K562 (cell line): ENCODE measurements at regions not wholly inside any gene's neighbourhood (a gene's known extent, or its start where the extent isn't known, plus 50 kb on each side); places are given as distances from the start of the nearest gene placed in this dataset.

Experiments
- ATAC-seq: fragments of 200-7000 bp; cut with Tn5 transposase; 3 replicates; pipeline ENCODE4 v1.9.1; 2020; ENCODE audit warnings: moderate library complexity
- BruUV-seq: library from RNA; stranded (reverse); fragments of 400-500 nt; replicated peaks from 2 replicates; lab custom pipeline; 2021; lab: Mats Ljungman, UMichigan
- CTCF ChIA-PET: fragments of 300-600 bp; formaldehyde crosslinking; extraction: SDS; loops from one replicate; lab custom pipeline; 2021; ENCODE audit warnings: low intra/inter-chr PET ratio; lab: Yijun Ruan, JAX
- POLR2A ChIA-PET: fragments of 300-600, 350-650 bp; sonication (Branson Sonifier 250); formaldehyde crosslinking; extraction: SDS; loops from one replicate; lab custom pipeline; 2021; ENCODE audit warnings: antibody characterized with exemption, inconsistent platforms; lab: Yijun Ruan, JAX
- DNase-seq, 4 experiments: peaks; one replicate each; pipeline versions ENCODE4 v3.0.0 to v3.0.0-alpha.2; 2011 to 2018; ENCODE audit warnings: low spot score in 3 of 4, mixed read lengths in 3 of 4; ENCODE audit errors: extremely low read depth in 1 of 4
- FAIRE-seq: peaks from 2 replicates; lab custom pipeline; 2011; peaks lifted over from hg19 to GRCh38; lab: Jason Lieb, UNC
- H2AFZ ChIP-seq: 2 replicates; pipeline ENCODE4 v1.6.0; 2011; ENCODE audit warnings: low read depth, low read length, control low read depth, inconsistent platforms
- H3K27ac ChIP-seq: fragments of 200-600 bp; 3 replicates; pipeline ENCODE4 v1.8.0; 2011; ENCODE audit warnings: low read depth, mild to moderate bottlenecking, control low read depth, inconsistent platforms, low read length, moderate library complexity, mixed read lengths; ENCODE audit errors: extremely low read depth
- H3K27me3 ChIP-seq, 2 experiments: fragments of 300-600 bp in 1 of 2; 2 replicates in 1 of 2; 3 replicates in 1 of 2; pipeline versions ENCODE4 v1.6.0 to v1.8.0; 2011; ENCODE audit warnings: inconsistent platforms in 2 of 2, low read length in 2 of 2, mild to moderate bottlenecking in 1 of 2, mixed read lengths in 1 of 2, moderate library complexity in 1 of 2; ENCODE audit not compliant: control insufficient read depth in 2 of 2, insufficient read depth in 2 of 2
- H3K36me3 ChIP-seq: fragments of 300-600 bp; 3 replicates; pipeline ENCODE4 v1.8.0; 2011; ENCODE audit warnings: mild to moderate bottlenecking, low read length, inconsistent platforms; ENCODE audit not compliant: control insufficient read depth, insufficient read depth
- H3K4me1 ChIP-seq, 2 experiments: fragments of 200-600 bp in 1 of 2; replicated peaks in 1 of 2; 2 replicates in 1 of 2; 3 replicates in 1 of 2; pipeline versions ENCODE4 v1.5.1 to v1.8.0; 2011; ENCODE audit warnings: inconsistent platforms in 2 of 2, low read length in 2 of 2, mild to moderate bottlenecking in 1 of 2, mixed read lengths in 1 of 2, moderate library complexity in 1 of 2; ENCODE audit not compliant: control insufficient read depth in 2 of 2, insufficient read depth in 2 of 2
- H3K4me2 ChIP-seq: 2 replicates; pipeline ENCODE4 v1.6.1; 2011; ENCODE audit warnings: low read length, control low read depth, inconsistent platforms, mixed read lengths; ENCODE audit not compliant: insufficient read depth
- H3K4me3 ChIP-seq: fragments of 200-600 bp; sonication (generic), shearing (Covaris generic); 2 replicates; pipeline ENCODE4 v1.5.1; 2016; ENCODE audit warnings: control low read depth, inconsistent platforms
- H3K79me2 ChIP-seq: fragments of 200-600 bp; 3 replicates; pipeline ENCODE4 v1.8.0; 2011; ENCODE audit warnings: low read length, inconsistent platforms; ENCODE audit not compliant: control insufficient read depth, insufficient read depth
- H3K9ac ChIP-seq, 2 experiments: 2 replicates each; pipeline versions ENCODE4 v1.6.0 to v1.6.1; 2011; ENCODE audit warnings: low read depth in 2 of 2, low read length in 2 of 2, control low read depth in 1 of 2, inconsistent platforms in 1 of 2, mild to moderate bottlenecking in 1 of 2, mixed read lengths in 1 of 2; ENCODE audit not compliant: insufficient read depth in 1 of 2
- H3K9me1 ChIP-seq: one replicate; pipeline ENCODE4 v1.6.0; 2011; ENCODE audit warnings: inconsistent platforms, mild to moderate bottlenecking, low read length, moderate library complexity; ENCODE audit not compliant: control insufficient read depth, insufficient read depth
- H3K9me3 ChIP-seq: replicated peaks from 2 replicates; pipeline ENCODE4 v1.5.1; 2011; ENCODE audit warnings: low read depth, low read length, inconsistent platforms; ENCODE audit not compliant: control insufficient read depth, insufficient read depth
- H4K20me1 ChIP-seq: replicated peaks from 2 replicates; pipeline ENCODE4 v1.6.1; 2011; ENCODE audit warnings: low read length, inconsistent platforms, mixed read lengths; ENCODE audit not compliant: control insufficient read depth, insufficient read depth
- BCL6 ChIP-seq: fragments of 250-450 bp; sonication (Bioruptor Pico); IDR thresholded peaks from 2 replicates; pipeline ENCODE4 v1.4.0; 2020
- CREBBP ChIP-seq: IDR thresholded peaks from one replicate; pipeline ENCODE4 v1.6.1; 2012; ENCODE audit warnings: low read depth, mild to moderate bottlenecking, control low read depth, inconsistent platforms, low read length
- DACH1 ChIP-seq: fragments of 450-650 bp; IDR thresholded peaks from 2 replicates; pipeline ENCODE4 v1.6.1; 2018; ENCODE audit not compliant: partially characterized antibody
- GTF2F1 ChIP-seq: IDR thresholded peaks from 2 replicates; pipeline ENCODE4 v1.6.1; 2011; ENCODE audit warnings: low read depth, low read length, improper control_type of control experiment
- HINFP ChIP-seq: fragments of 450-650 bp; conservative IDR thresholded peaks from 2 replicates; pipeline ENCODE4 v1.6.1; 2016; ENCODE audit warnings: missing genetic modification characterization, low read depth, mild to moderate bottlenecking, control low read depth, missing compliant biosample characterization
- NFXL1 ChIP-seq: fragments of 450-650 bp; formaldehyde crosslinking; IDR thresholded peaks from 2 replicates; pipeline ENCODE4 v1.4.0; 2021; ENCODE audit warnings: mild to moderate bottlenecking
- NUFIP1 ChIP-seq: fragments of 450-650 bp; IDR thresholded peaks from 2 replicates; pipeline ENCODE4 v1.6.1; 2018; ENCODE audit not compliant: partially characterized antibody
- POLR3G ChIP-seq: IDR thresholded peaks from 2 replicates; pipeline ENCODE4 v1.6.1; 2011; ENCODE audit not compliant: insufficient read length, insufficient replicate concordance; ENCODE audit errors: extremely low read depth
- PRMT5 ChIP-seq: sonication (generic); formaldehyde crosslinking; IDR thresholded peaks from 2 replicates; pipeline ENCODE4 v1.5.0; 2020; ENCODE audit warnings: missing genetic modification reagents
- PURB ChIP-seq: sonication (generic); formaldehyde crosslinking; IDR thresholded peaks from 2 replicates; pipeline ENCODE4 v1.9.0; 2021; ENCODE audit warnings: low read depth, mild to moderate bottlenecking, missing genetic modification reagents
- THRA ChIP-seq: fragments of 450-650 bp; IDR thresholded peaks from 2 replicates; pipeline ENCODE4 v1.6.1; 2017; ENCODE audit warnings: mild to moderate bottlenecking, moderate library complexity
- YY1 ChIP-seq, 3 experiments: IDR thresholded peaks; 2 replicates each; pipeline ENCODE4 v1.6.1; 2011; ENCODE audit warnings: low read length in 2 of 3, mild to moderate bottlenecking in 2 of 3, moderate library complexity in 2 of 3, borderline replicate concordance in 1 of 3, control low read depth in 1 of 3, low read depth in 1 of 3; ENCODE audit not compliant: insufficient read depth in 3 of 3, insufficient replicate concordance in 2 of 3, control insufficient read depth in 1 of 3, insufficient read length in 1 of 3; ENCODE audit errors: extremely low read depth in 1 of 3
- ZC3H8 ChIP-seq: fragments of 450-650 bp; IDR thresholded peaks from 2 replicates; pipeline ENCODE4 v1.6.1; 2017
- ZNF217 ChIP-seq: sonication (generic); formaldehyde crosslinking; IDR thresholded peaks from 2 replicates; pipeline ENCODE4 v1.8.0; 2022; ENCODE audit warnings: mild to moderate bottlenecking, missing genetic modification reagents
- ZNF41 ChIP-seq: fragments of 250-450 bp; sonication (Bioruptor Pico); conservative IDR thresholded peaks from 2 replicates; pipeline ENCODE4 v1.4.0; 2020; ENCODE audit warnings: mild to moderate bottlenecking
- ZNF586 ChIP-seq: fragments of 450-650 bp; formaldehyde crosslinking; conservative IDR thresholded peaks from 2 replicates; pipeline ENCODE4 v1.4.0; 2020; ENCODE audit warnings: mild to moderate bottlenecking, moderate library complexity
- ZNF592 ChIP-seq: fragments of 450-650 bp; IDR thresholded peaks from 2 replicates; pipeline ENCODE4 v1.6.1; 2017; ENCODE audit warnings: antibody characterized with exemption, mild to moderate bottlenecking
- WGBS: fragments of 100-300 bp; shearing (Covaris generic); methylation state at CpG from one replicate; pipeline ENCODE4 v1.1.6; 2016; ENCODE audit warnings: low coverage, mixed read lengths; ENCODE audit not compliant: insufficient coverage; ENCODE audit errors: missing lambda C conversion rate; 5-methylcytosine and 5-hydroxymethylcytosine counted together
- in situ Hi-C: fragments of 300-500 bp; cut with MboI; formaldehyde crosslinking; loops from 4 replicates; pipeline ENCODE4 v1.15.0; 2018; ENCODE audit warnings: inconsistent platforms, mixed read lengths
- intact Hi-C: fragments of 100-400 bp; cut with micrococcal nuclease; formaldehyde crosslinking; loops from 2 replicates; pipeline ENCODE4 v1.14.2; 2022

- H3K27ac ChIP-seq = no peak overlapping the region
- DNase-seq (no peak), ATAC-seq (no peak), FAIRE-seq (no peak)
- no peaks in the 10 kb centered on the region for H4K20me1 ChIP-seq
- ChIA-PET POLR2A (no interaction called here), CTCF (no interaction called here)
- H3K9ac ChIP-seq = no peak overlapping the region
- no peak overlapping the region for H3K4me2 ChIP-seq
- H3K9me1 ChIP-seq = no peaks in the 10 kb centered on the region
- H3K79me2 ChIP-seq = no peaks in the 10 kb centered on the region
- intact Hi-C loops (no loop called here), in situ Hi-C loops (no loop called here)
- H3K4me3 ChIP-seq = no peak overlapping the region
- no peaks in the 10 kb centered on the region for H3K36me3 ChIP-seq
- BruUV-seq = no TSS peak
- no peaks in the 10 kb centered on the region; a peak in 1 of 5 replicates for H3K27me3 ChIP-seq
- 1% methylated on average over 7 of the region's 7 CpGs for WGBS
- no peaks in the 10 kb centered on the region for H3K4me1 ChIP-seq
- H2AFZ ChIP-seq = no peak overlapping the region
- no peaks in the 10 kb centered on the region for H3K9me3 ChIP-seq
- TF ChIP-seq DACH1 (no peak), BCL6 (no peak), ZNF217 (CRISPR knock-in tag) (no peak), PRMT5 (no peak), ZNF41 (CRISPR knock-in tag) (no peak), NUFIP1 (no peak), ZNF592 (no peak), YY1 (IDR thresholded peaks at IDR 0.05; ENCODE audit: borderline replicate concordance in 1 of 3, control insufficient read depth in 1 of 3, extremely low read depth in 1 of 3, insufficient read depth in 3 of 3, insufficient read length in 1 of 3, insufficient replicate concordance in 2 of 3, low read depth in 1 of 3, low read length in 2 of 3) (no peak), HINFP (tag) (no peak), PURB (CRISPR knock-in tag) (no peak), THRA (no peak), POLR3G (no peak), NFXL1 (CRISPR knock-in tag) (no peak), ZC3H8 (no peak), GTF2F1 (no peak), CREBBP (no peak), ZNF586 (CRISPR knock-in tag) (no peak)
Measured at GRCh38 chr4:159505266-159505975, 402.5 kb downstream of the RAPGEF2 start.
